ENCODE measurements at regions not wholly inside any gene's neighbourhood (a gene's known extent, or its start where the extent isn't known, plus 50 kb on each side); places are given as distances from the start of the nearest gene placed in this dataset.
"Not testable (repeated sequence)": the region's sequence is repeated elsewhere in the genome, so short reads cannot be mapped to it uniquely, and the experiment has no call there.

DNA sequence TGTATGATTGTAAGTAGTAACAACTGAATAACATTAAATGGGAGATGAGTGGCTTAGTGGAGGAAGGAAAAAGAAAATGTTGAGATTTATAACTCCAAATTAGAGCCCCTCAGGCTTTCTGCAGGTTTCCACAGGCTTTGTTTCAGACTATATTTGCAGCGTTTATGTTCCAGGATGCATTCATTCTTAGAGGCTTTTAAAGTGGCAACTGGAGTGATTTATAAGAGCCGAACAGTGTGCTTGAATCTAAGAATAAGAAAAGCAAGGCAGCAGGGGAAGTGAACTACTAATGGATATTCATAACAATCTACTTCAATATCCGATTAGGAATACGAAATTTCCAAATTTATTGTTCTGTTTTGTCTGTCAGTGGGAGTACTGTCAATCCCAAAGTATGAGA lies 91.0 kb downstream of the UFM1 start:
- Histone ChIP-seq H3K27ac (ENCODE audit: low read depth, low read length) (no peak overlapping the region), H3K4me1 (ENCODE audit: insufficient read depth, low read length) (no peaks in the 10 kb centered on the region), H3K9me3 (ENCODE audit: low read length) (no peaks in the 10 kb centered on the region), H3K4me3 (ENCODE audit: low read length) (no peak overlapping the region), H3K27me3 (ENCODE audit: insufficient read depth, low read length, poor library complexity, severe bottlenecking) (no peaks in the 10 kb centered on the region), H3K36me3 (ENCODE audit: insufficient read depth, low read length) (no peaks in the 10 kb centered on the region)
- Mint-ChIP-seq H3K27me3 (no peaks in the 10 kb centered on the region), H3K9me3 (no peaks in the 10 kb centered on the region), H3K27ac (no peak overlapping the region), H3K4me3 (no peak overlapping the region), H3K4me1 (no peaks in the 10 kb centered on the region), H3K36me3 (no peaks in the 10 kb centered on the region)
- ChIA-PET POLR2A (no interaction called here), CTCF (no interaction called here)
- DNase-seq: no peak

- no peak for DNase-seq
- Mint-ChIP-seq H3K36me3 (no peaks in the 10 kb centered on the region), H3K27ac (no peak overlapping the region), H3K4me3 (no peak overlapping the region), H3K9me3 (no peaks in the 10 kb centered on the region), H3K4me1 (no peaks in the 10 kb centered on the region), H3K27me3 (no peaks in the 10 kb centered on the region)
- POLR2A ChIA-PET: no interaction called here
- H3K27me3 ChIP-seq (ENCODE audit: insufficient read depth, low read length, poor library complexity, severe bottlenecking): no peaks in the 10 kb centered on the region
- H3K4me1 ChIP-seq (ENCODE audit: insufficient read depth, low read length): no peaks in the 10 kb centered on the region
- no peaks in the 10 kb centered on the region for H3K36me3 ChIP-seq (ENCODE audit: insufficient read depth, low read length)
- CTCF ChIA-PET: no interaction called here
- H3K27ac ChIP-seq (ENCODE audit: low read depth, low read length): no peak overlapping the region
- H3K9me3 ChIP-seq (ENCODE audit: low read length): no peaks in the 10 kb centered on the region
- H3K4me3 ChIP-seq (ENCODE audit: low read length): no peak overlapping the region
Measured at GRCh38 chr13:38444904-38445303, 95.3 kb downstream of the UFM1 start.

- no peak for DNase-seq
- H3K4me3 ChIP-seq (ENCODE audit: low read length): no peak overlapping the region
- no peaks in the 10 kb centered on the region for H3K27me3 Mint-ChIP-seq
- H3K9me3 ChIP-seq (ENCODE audit: low read length): no peaks in the 10 kb centered on the region
- H3K36me3 Mint-ChIP-seq: no peaks in the 10 kb centered on the region
- no peak overlapping the region for H3K27ac Mint-ChIP-seq
- no peaks in the 10 kb centered on the region for H3K4me1 Mint-ChIP-seq
- no peaks in the 10 kb centered on the region for H3K27me3 ChIP-seq (ENCODE audit: insufficient read depth, low read length, poor library complexity, severe bottlenecking)
- POLR2A ChIA-PET: no interaction called here
- no peaks in the 10 kb centered on the region for H3K9me3 Mint-ChIP-seq
- no peaks in the 10 kb centered on the region for H3K4me1 ChIP-seq (ENCODE audit: insufficient read depth, low read length)
- CTCF ChIA-PET: no interaction called here
- no peak overlapping the region for H3K27ac ChIP-seq (ENCODE audit: low read depth, low read length)
- H3K4me3 Mint-ChIP-seq: no peak overlapping the region
- no peaks in the 10 kb centered on the region for H3K36me3 ChIP-seq (ENCODE audit: insufficient read depth, low read length)
Measured at GRCh38 chr13:38452656-38453055, 103.0 kb downstream of the UFM1 start.

GRCh38 chr13:38462605-38463004 lies 113.0 kb downstream of the UFM1 start:
- ChIA-PET POLR2A (no interaction called here), CTCF (no interaction called here)
- Histone ChIP-seq H3K9me3 (ENCODE audit: low read length) (no peaks in the 10 kb centered on the region), H3K27ac (ENCODE audit: low read depth, low read length) (no peak overlapping the region), H3K27me3 (ENCODE audit: insufficient read depth, low read length, poor library complexity, severe bottlenecking) (no peaks in the 10 kb centered on the region), H3K4me3 (ENCODE audit: low read length) (no peak overlapping the region), H3K36me3 (ENCODE audit: insufficient read depth, low read length) (no peaks in the 10 kb centered on the region), H3K4me1 (ENCODE audit: insufficient read depth, low read length) (no peaks in the 10 kb centered on the region)
- Mint-ChIP-seq H3K4me3 (no peak overlapping the region), H3K36me3 (no peaks in the 10 kb centered on the region), H3K4me1 (no peaks in the 10 kb centered on the region), H3K27me3 (no peaks in the 10 kb centered on the region), H3K27ac (no peak overlapping the region), H3K9me3 (peaks cover 6 to 9% (median 7%) of the 10 kb centered on the region in 5 donors)
- no peak for DNase-seq

GRCh38 chr13:38463048-38463447 lies 113.4 kb downstream of the UFM1 start:
- no peaks in the 10 kb centered on the region for H3K9me3 ChIP-seq (ENCODE audit: low read length)
- no peaks in the 10 kb centered on the region for H3K27me3 ChIP-seq (ENCODE audit: insufficient read depth, low read length, poor library complexity, severe bottlenecking)
- Mint-ChIP-seq H3K4me3 (no peak overlapping the region), H3K27me3 (no peaks in the 10 kb centered on the region), H3K36me3 (no peaks in the 10 kb centered on the region), H3K27ac (no peak overlapping the region), H3K4me1 (no peaks in the 10 kb centered on the region), H3K9me3 (peaks cover 6 to 9% (median 7%) of the 10 kb centered on the region in 5 donors)
- ChIA-PET CTCF (no interaction called here), POLR2A (no interaction called here)
- no peak for DNase-seq
- H3K4me3 ChIP-seq (ENCODE audit: low read length): no peak overlapping the region
- H3K36me3 ChIP-seq (ENCODE audit: insufficient read depth, low read length): no peaks in the 10 kb centered on the region
- no peak overlapping the region for H3K27ac ChIP-seq (ENCODE audit: low read depth, low read length)
- no peaks in the 10 kb centered on the region for H3K4me1 ChIP-seq (ENCODE audit: insufficient read depth, low read length)

DNA sequence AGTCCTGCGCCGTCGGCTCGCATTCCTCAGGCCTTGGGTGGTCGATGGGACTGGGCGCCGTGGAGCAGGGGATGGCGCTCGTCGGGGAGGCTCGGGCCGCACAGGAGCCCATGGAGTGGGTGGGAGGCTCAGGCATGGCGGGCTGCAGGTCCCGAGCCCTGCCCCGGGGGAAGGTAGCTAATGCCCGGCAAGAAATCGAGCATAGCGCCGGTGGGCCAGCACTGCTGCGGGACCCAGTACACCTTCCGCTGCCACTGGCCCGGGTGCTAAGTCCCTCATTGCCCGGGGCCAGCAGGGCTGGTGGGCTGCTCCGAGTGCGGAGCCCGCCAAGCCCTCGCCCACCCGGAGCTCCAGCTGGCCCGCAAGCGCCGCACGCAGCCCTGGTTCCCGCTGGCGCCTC lies 122.8 kb downstream of the UFM1 start:
- H3K4me1 ChIP-seq (ENCODE audit: insufficient read depth, low read length); H3K36me3 Mint-ChIP-seq; H3K27me3 Mint-ChIP-seq; H3K27me3 ChIP-seq (ENCODE audit: insufficient read depth, low read length, poor library complexity, severe bottlenecking); H3K27ac ChIP-seq (ENCODE audit: low read depth, low read length); H3K9me3 ChIP-seq (ENCODE audit: low read length); H3K4me1 Mint-ChIP-seq; CTCF ChIA-PET; H3K9me3 Mint-ChIP-seq; H3K36me3 ChIP-seq (ENCODE audit: insufficient read depth, low read length); H3K27ac Mint-ChIP-seq; DNase-seq; H3K4me3 ChIP-seq (ENCODE audit: low read length); H3K4me3 Mint-ChIP-seq; POLR2A ChIA-PET: not testable (repeated sequence)

DNA sequence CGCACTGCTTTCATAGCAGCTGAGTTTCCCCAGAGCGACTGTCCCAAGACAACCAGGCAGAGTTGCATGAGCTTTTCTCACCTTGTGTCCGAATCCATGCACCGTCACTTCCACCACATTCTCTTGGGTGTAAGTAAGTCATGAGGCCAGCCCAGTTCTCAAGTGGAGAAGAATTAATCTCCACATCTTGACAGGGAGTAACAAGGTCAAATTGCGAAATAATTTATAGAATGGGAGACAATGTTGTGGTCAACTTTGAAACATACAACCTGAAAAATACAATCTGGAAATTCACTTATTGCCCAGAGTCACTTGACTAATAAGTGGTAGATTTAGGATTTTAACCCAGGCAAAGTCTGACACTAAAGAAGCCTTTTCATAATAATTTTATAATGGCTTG lies 123.7 kb downstream of the UFM1 start:
- Histone ChIP-seq H3K27me3 (ENCODE audit: insufficient read depth, low read length, poor library complexity, severe bottlenecking) (no peaks in the 10 kb centered on the region), H3K9me3 (ENCODE audit: low read length) (no peaks in the 10 kb centered on the region), H3K4me3 (ENCODE audit: low read length) (no peak overlapping the region), H3K4me1 (ENCODE audit: insufficient read depth, low read length) (no peaks in the 10 kb centered on the region), H3K27ac (ENCODE audit: low read depth, low read length) (no peak overlapping the region), H3K36me3 (ENCODE audit: insufficient read depth, low read length) (no peaks in the 10 kb centered on the region)
- no peaks in the 10 kb centered on the region for H3K27me3 Mint-ChIP-seq
- ChIA-PET CTCF (no interaction called here), POLR2A (no interaction called here)
- no peak overlapping the region for H3K27ac Mint-ChIP-seq
- DNase-seq: no peak
- no peak overlapping the region for H3K4me3 Mint-ChIP-seq
- no peaks in the 10 kb centered on the region for H3K4me1 Mint-ChIP-seq
- H3K36me3 Mint-ChIP-seq: no peaks in the 10 kb centered on the region
- peaks cover 0 to 3% (median 0%) of the 10 kb centered on the region in 5 donors for H3K9me3 Mint-ChIP-seq

- H3K36me3 ChIP-seq (ENCODE audit: insufficient read depth, low read length): no peaks in the 10 kb centered on the region
- Mint-ChIP-seq H3K9me3 (no peaks in the 10 kb centered on the region), H3K27me3 (no peaks in the 10 kb centered on the region), H3K4me3 (no peak overlapping the region), H3K27ac (no peak overlapping the region), H3K36me3 (no peaks in the 10 kb centered on the region), H3K4me1 (no peaks in the 10 kb centered on the region)
- no peaks in the 10 kb centered on the region for H3K27me3 ChIP-seq (ENCODE audit: insufficient read depth, low read length, poor library complexity, severe bottlenecking)
- ChIA-PET CTCF (no interaction called here), POLR2A (no interaction called here)
- H3K4me1 ChIP-seq (ENCODE audit: insufficient read depth, low read length): no peaks in the 10 kb centered on the region
- H3K27ac ChIP-seq (ENCODE audit: low read depth, low read length): no peak overlapping the region
- H3K9me3 ChIP-seq (ENCODE audit: low read length): no peaks in the 10 kb centered on the region
- DNase-seq: no peak
- H3K4me3 ChIP-seq (ENCODE audit: low read length): no peak overlapping the region
Measured at GRCh38 chr13:38477676-38478075, 128.0 kb downstream of the UFM1 start.

- ChIA-PET POLR2A (no interaction called here), CTCF (no interaction called here)
- no peak for DNase-seq
- no peaks in the 10 kb centered on the region for H3K4me1 ChIP-seq (ENCODE audit: insufficient read depth, low read length)
- H3K27me3 ChIP-seq (ENCODE audit: insufficient read depth, low read length, poor library complexity, severe bottlenecking): no peaks in the 10 kb centered on the region
- no peaks in the 10 kb centered on the region for H3K9me3 ChIP-seq (ENCODE audit: low read length)
- no peak overlapping the region for H3K27ac ChIP-seq (ENCODE audit: low read depth, low read length)
- no peak overlapping the region for H3K4me3 Mint-ChIP-seq
- no peaks in the 10 kb centered on the region for H3K27me3 Mint-ChIP-seq
- H3K36me3 ChIP-seq (ENCODE audit: insufficient read depth, low read length): no peaks in the 10 kb centered on the region
- no peaks in the 10 kb centered on the region for H3K36me3 Mint-ChIP-seq
- no peaks in the 10 kb centered on the region for H3K4me1 Mint-ChIP-seq
- no peak overlapping the region for H3K27ac Mint-ChIP-seq
- peaks cover 0 to 2% (median 0%) of the 10 kb centered on the region in 5 donors for H3K9me3 Mint-ChIP-seq
- no peak overlapping the region for H3K4me3 ChIP-seq (ENCODE audit: low read length)
Measured at GRCh38 chr13:38483623-38484022, 134.0 kb downstream of the UFM1 start.
